ENCODE measurements at regions not wholly inside any gene's neighbourhood (a gene's known extent, or its start where the extent isn't known, plus 50 kb on each side); places are given as distances from the start of the nearest gene placed in this dataset.

GRCh38 chr4:152089584-152089983 lies 328.8 kb upstream of the GATB start:
- no peak for DNase-seq (ENCODE audit: low read depth)
- H3K4me3 ChIP-seq (ENCODE audit: low read length): no peak overlapping the region
- no peak for TF ChIP-seq CTCF (IDR thresholded peaks at IDR 0.05; ENCODE audit: insufficient read depth, low read depth, low read length, missing control alignments)

GRCh38 chr4:152087335-152087734 lies 326.5 kb upstream of the GATB start:
- H3K4me3 ChIP-seq (ENCODE audit: low read length): no peak overlapping the region
- no peak for TF ChIP-seq CTCF (IDR thresholded peaks at IDR 0.05; ENCODE audit: insufficient read depth, low read depth, low read length, missing control alignments)
- no peak for DNase-seq (ENCODE audit: low read depth)

- no peak overlapping the region for H3K4me3 ChIP-seq (ENCODE audit: low read length)
- TF ChIP-seq CTCF (IDR thresholded peaks at IDR 0.05; ENCODE audit: insufficient read depth, low read depth, low read length, missing control alignments): no peak
- no peak for DNase-seq (ENCODE audit: low read depth)
These were observed 324.9 kb upstream of the GATB start for GRCh38 chr4:152085657-152086056.

- TF ChIP-seq CTCF (IDR thresholded peaks at IDR 0.05; ENCODE audit: insufficient read depth, low read depth, low read length, missing control alignments): no peak
These were observed 322.5 kb upstream of the GATB start for GRCh38 chr4:152083338-152083737.

GRCh38 chr4:152081024-152081423 lies 320.2 kb upstream of the GATB start:
- H3K4me3 ChIP-seq (ENCODE audit: low read length): no peak overlapping the region
- no peak for DNase-seq (ENCODE audit: low read depth)
- no peak for TF ChIP-seq CTCF (IDR thresholded peaks at IDR 0.05; ENCODE audit: insufficient read depth, low read depth, low read length, missing control alignments)

More at GRCh38 chr4:152083338-152083737, 322.5 kb upstream of the GATB start:
- H3K4me3 ChIP-seq (ENCODE audit: low read length): no peak overlapping the region
- DNase-seq (ENCODE audit: low read depth): no peak

- TF ChIP-seq CTCF (IDR thresholded peaks at IDR 0.05; ENCODE audit: insufficient read depth, low read depth, low read length, missing control alignments): no peak
- no peak overlapping the region for H3K4me3 ChIP-seq (ENCODE audit: low read length)
- DNase-seq (ENCODE audit: low read depth): no peak
These were observed 318.9 kb upstream of the GATB start for GRCh38 chr4:152079543-152080293.

- no peak for TF ChIP-seq CTCF (IDR thresholded peaks at IDR 0.05; ENCODE audit: insufficient read depth, low read depth, low read length, missing control alignments)
- DNase-seq (ENCODE audit: low read depth): no peak
- no peak overlapping the region for H3K4me3 ChIP-seq (ENCODE audit: low read length)
These were observed 318.3 kb upstream of the GATB start for GRCh38 chr4:152079079-152079478.

Data from epithelial cell of esophagus (primary cell).